ENCODE measurements at regions not wholly inside any gene's neighbourhood (a gene's known extent, or its start where the extent isn't known, plus 50 kb on each side); places are given as distances from the start of the nearest gene placed in this dataset.

- no peak for TF ChIP-seq YY1 (IDR thresholded peaks at IDR 0.05; ENCODE audit: low read depth)
- TF ChIP-seq MEF2A (IDR thresholded peaks at IDR 0.05; ENCODE audit: borderline replicate concordance, low read depth): no peak
These were observed 278.7 kb upstream of the PODXL start (continued) for GRCh38 chr7:131835141-131835540.

GRCh38 chr7:131830681-131831080 is 274.3 kb upstream of the PODXL start:
- no peak overlapping the region for H3K27ac ChIP-seq (ENCODE audit: low read depth in 2 of 2, low read length in 1 of 2)
- no peak overlapping the region for H2AFZ ChIP-seq (ENCODE audit: low read depth)
- H3F3A ChIP-seq (replicated peaks; ENCODE audit: insufficient read depth): no peaks in the 10 kb centered on the region
- no peaks in the 10 kb centered on the region for H3K9me2 ChIP-seq
- no peaks in the 10 kb centered on the region for H3K36me3 ChIP-seq (replicated peaks in 1 of 2; ENCODE audit: control insufficient read depth in 1 of 2, insufficient read depth in 2 of 2, low read length in 1 of 2)
- no peaks in the 10 kb centered on the region for H3K4me1 ChIP-seq (ENCODE audit: control insufficient read depth in 1 of 2, insufficient read depth in 2 of 2, low read depth in 1 of 2, low read length in 1 of 2)
- H3K9ac ChIP-seq: no peak overlapping the region
- POLR2A ChIA-PET: no interaction called here
- no peak for DNase-seq
- H3K9me3 ChIP-seq: no peaks in the 10 kb centered on the region
- H4K20me1 ChIP-seq (ENCODE audit: insufficient read depth): no peaks in the 10 kb centered on the region
- TF ChIP-seq CHD2 (IDR thresholded peaks at IDR 0.05; ENCODE audit: low read length, partially characterized antibody) (no peak), SMC3 (IDR thresholded peaks at IDR 0.05; ENCODE audit: low read depth, low read length) (no peak), USF2 (IDR thresholded peaks at IDR 0.05; ENCODE audit: borderline replicate concordance, low read depth, low read length) (no peak), FOSL2 (IDR thresholded peaks at IDR 0.05; ENCODE audit: borderline replicate concordance, low read depth) (no peak), REST (IDR thresholded peaks at IDR 0.05; ENCODE audit: low read depth, low read length) (no peak), PBX3 (IDR thresholded peaks at IDR 0.05) (no peak), NRF1 (IDR thresholded peaks at IDR 0.05; ENCODE audit: low read depth, low read length) (no peak), NFIC (IDR thresholded peaks at IDR 0.05; ENCODE audit: borderline replicate concordance) (no peak)
- H3K4me2 ChIP-seq: no peak overlapping the region
- H3K4me3 ChIP-seq (ENCODE audit: low read depth in 2 of 2, low read length in 1 of 2): no peak overlapping the region
- H3K27me3 ChIP-seq (ENCODE audit: insufficient read depth): no peaks in the 10 kb centered on the region
- H3K79me2 ChIP-seq (ENCODE audit: insufficient read depth): no peaks in the 10 kb centered on the region
- CTCF ChIA-PET: interaction anchor here (0.5 to 1.4 kb wide), 5 partner anchors 16 to 140 kb away, joined by 3 to 8 read pairs (median 3); no protein-coding TSS in a partner anchor
- WGBS (ENCODE audit: low lambda C conversion rate): 81% methylated on average over 11 of the region's 11 CpGs

Data from SK-N-SH (cell line).